ENCODE measurements at regions not wholly inside any gene's neighbourhood (a gene's known extent, or its start where the extent isn't known, plus 50 kb on each side); places are given as distances from the start of the nearest gene placed in this dataset.
"Not testable (repeated sequence)": the region's sequence is repeated elsewhere in the genome, so short reads cannot be mapped to it uniquely, and the experiment has no call there.

DNA sequence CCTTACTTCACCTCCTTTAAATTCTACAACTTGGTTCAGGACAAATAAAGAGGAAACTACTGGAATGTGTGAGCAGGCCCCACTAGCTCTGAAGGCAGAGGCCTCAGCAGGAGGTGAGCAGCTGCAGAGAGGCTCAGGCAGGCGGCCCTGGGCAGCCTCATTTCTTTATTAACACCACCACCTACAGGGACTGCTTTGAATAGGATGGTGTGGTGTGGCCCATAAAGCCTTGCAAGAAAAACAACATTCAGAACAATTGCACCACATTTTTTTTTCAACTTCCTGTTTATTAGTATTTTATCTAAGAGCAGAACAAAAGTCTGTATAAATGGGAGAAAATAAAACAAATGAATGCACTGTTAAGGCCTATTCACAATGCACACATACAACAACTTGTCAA lies 333.7 kb downstream of the BCL2L11 start:
- DNase-seq: peak; percentile 36

- not testable (repeated sequence) for DNase-seq
These were observed 334.6 kb downstream of the BCL2L11 start for GRCh38 chr2:111455016-111456015.

- not testable (repeated sequence) for DNase-seq
These were observed 336.5 kb downstream of the BCL2L11 start for GRCh38 chr2:111457191-111457590.

DNA sequence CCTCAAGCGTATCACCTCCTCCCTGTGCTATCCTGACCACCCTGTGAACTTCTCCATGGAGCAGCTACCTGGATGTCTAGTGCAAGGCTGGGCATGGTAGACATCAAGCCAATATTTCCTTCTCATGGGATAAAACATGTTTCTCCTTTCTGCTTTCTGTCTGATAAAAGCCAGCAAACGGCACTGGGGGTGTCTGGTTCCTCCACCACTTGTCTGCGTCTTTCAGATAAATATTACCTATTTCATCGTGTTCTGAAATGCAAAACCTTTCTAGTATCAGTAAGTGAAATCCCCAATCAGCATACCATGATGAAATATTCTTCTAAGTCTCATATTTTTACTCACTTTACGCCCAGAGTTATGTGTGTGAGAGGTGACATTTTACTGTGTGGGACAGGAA lies 340.2 kb downstream of the BCL2L11 start:
- DNase-seq: not testable (repeated sequence)

GRCh38 chr2:111461831-111462230 lies 341.1 kb downstream of the BCL2L11 start:
- DNase-seq: not testable (repeated sequence)

DNA sequence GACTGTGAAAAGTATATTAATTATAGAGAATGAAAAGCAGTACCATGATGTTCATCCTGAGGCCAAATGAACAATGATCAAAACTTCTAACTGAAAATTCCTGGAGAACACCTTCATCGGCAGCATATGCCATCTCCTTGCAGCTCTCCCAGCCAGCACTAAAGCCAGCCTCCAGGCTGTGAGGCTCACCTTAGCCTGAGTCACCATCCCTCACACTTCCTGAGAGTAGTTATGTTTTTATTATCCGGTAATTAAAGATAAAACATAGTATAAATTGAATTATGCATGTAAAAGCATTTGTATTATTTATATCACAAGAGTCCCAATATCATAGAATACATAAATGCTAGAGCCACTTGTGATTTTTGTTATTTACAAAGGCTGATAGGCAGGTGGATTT lies 341.9 kb downstream of the BCL2L11 start:
- DNase-seq: not testable (repeated sequence)

DNA sequence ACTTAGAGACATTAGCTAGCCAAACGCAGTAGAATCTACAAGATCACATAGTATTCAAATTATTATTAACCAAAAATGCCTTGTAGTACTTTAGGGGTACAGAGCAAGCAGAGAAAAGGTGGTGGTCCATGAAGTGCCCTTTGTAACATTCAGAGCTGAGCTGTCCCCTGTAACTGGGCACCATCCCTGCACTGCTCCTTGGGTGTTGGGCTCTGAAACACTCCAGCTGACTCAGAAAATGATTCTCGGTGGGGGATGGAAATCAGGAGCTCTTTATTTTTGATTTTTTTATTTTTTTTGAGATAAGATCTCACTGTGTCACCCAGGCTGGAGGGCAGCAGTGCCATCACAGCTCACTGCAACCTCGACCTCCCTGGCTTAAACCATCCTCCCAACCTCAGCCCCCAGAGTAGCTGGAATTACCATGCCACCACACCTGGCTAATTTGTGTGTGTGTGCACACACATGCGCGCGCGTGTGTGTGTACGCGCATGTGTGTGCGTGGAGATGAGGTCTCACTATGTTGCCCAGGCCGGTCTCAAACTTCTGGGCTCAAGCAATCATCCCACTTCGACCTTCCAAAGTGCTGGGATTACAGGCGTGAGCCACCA lies 342.6 kb downstream of the BCL2L11 start:
- not testable (repeated sequence) for DNase-seq

GRCh38 chr2:111463956-111464355 lies 343.2 kb downstream of the BCL2L11 start:
- not testable (repeated sequence) for DNase-seq

- DNase-seq: not testable (repeated sequence)
These were observed 343.7 kb downstream of the BCL2L11 start for GRCh38 chr2:111464367-111464766.

- DNase-seq: not testable (repeated sequence)
These were observed 344.8 kb downstream of the BCL2L11 start for GRCh38 chr2:111465521-111465920.

- DNase-seq: not testable (repeated sequence)
These were observed 346.0 kb downstream of the BCL2L11 start for GRCh38 chr2:111466744-111467143.

- DNase-seq: not testable (repeated sequence)
These were observed 350.2 kb downstream of the BCL2L11 start for GRCh38 chr2:111470924-111471323.

DNA sequence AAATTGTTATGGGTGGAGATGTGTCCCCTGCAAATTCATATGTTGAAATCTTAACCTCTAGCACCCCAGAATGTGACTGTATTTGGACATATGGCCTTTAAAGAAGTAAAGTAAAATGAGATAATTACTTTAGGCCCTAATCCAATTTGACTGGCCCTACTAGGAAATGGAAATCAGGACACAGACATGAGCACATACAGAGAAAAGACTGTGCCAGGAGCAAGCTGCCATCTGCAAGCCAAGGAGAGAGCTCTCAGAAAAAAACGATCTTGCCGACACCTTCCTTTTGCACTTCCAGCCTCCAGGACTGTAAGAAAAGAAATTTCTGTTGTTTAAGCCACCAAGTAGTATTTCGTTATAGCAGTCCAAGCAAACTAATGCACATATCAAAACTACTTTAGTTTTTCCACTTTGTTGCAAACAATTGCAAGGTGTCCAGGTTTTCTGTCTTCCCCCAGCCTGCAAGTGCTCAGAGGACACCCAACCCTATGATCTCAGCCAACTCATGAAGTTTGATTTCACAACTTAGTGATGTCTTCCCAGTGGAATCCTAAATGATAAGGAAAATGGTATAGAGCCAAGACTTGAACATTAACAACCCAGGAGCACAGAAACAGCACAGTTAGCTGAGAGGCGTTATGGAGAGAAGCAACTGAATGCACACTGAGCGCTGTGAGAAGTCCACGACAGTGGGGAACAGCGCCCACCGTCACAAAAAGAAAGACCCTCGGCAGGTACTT lies 351.2 kb downstream of the BCL2L11 start:
- DNase-seq: not testable (repeated sequence)

DNA sequence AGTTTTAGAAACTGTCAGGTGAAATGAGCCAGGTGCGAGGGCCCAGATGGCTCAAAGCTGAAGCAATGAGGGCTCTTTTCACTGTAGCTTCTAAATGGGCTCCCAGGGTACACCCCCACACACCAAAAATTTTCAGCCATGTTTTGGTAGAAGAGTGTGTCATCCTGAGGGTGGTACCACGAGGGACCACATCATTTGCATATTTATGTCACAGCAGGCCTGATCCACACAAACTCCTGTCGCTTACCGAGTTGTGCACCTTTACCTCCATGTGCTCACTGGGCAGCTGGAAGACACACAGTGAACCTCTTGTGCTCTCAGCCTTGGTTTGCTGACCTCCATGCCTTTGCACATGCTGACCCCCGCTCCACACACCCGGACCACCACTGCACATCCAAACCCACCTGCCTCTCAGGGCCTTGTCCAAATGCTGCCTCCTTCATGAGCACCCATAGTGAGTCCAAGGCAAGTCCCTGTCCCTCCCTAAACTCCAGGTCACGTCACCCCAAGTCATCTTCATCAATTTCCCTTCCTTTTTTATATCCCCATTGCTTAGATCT lies 352.2 kb downstream of the BCL2L11 start:
- not testable (repeated sequence) for DNase-seq

- not testable (repeated sequence) for DNase-seq
These were observed 352.8 kb downstream of the BCL2L11 start for GRCh38 chr2:111473522-111473921.

DNA sequence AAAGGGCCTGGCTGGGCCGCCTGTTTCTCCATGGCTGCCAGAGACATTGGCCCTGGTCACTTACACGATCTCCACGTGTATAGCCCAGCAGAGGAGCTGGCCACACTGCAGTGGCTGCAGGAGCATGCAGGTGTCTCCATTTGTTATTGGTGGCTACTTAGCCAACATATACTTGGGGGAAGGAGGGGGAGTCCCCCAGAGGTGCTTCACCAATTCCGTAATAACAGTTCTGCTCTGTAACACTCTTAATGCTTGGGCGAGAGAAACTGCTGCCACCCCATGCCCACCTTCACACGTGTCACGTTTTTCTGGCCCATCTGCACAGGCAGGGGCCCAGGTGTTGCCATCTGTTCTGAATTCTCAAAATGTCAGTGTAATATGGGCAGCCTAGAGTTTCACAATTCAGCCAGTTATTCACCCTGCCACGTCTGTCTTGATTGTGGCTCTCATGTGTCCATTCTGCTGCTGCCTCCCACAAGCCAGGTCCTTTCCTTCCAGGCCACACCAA lies 353.5 kb downstream of the BCL2L11 start:
- DNase-seq: not testable (repeated sequence)

- not testable (repeated sequence) for DNase-seq
These were observed 357.6 kb downstream of the BCL2L11 start for GRCh38 chr2:111478335-111478734.

DNA sequence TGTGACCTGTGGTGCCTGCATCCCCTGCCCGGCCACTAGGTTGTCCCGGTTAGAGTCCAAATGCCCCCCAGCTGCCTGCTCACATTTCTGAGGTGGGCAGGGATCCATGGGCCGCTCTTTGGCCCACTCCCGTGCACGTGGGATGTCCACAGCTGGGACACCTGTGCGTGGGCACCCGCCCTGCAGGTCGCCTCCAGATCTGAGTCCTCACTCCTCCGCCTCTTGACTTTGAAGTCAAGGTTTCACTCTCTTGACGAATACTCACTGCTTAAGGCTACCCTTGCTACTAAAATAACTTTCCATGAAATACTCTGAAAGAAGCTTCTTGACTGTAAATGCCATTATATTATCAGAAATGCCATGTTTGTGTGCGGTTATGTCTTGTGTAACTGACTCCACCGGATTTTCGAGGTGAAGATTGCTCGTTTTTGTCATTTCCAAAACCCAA lies 358.2 kb downstream of the BCL2L11 start:
- DNase-seq: not testable (repeated sequence)

DNA sequence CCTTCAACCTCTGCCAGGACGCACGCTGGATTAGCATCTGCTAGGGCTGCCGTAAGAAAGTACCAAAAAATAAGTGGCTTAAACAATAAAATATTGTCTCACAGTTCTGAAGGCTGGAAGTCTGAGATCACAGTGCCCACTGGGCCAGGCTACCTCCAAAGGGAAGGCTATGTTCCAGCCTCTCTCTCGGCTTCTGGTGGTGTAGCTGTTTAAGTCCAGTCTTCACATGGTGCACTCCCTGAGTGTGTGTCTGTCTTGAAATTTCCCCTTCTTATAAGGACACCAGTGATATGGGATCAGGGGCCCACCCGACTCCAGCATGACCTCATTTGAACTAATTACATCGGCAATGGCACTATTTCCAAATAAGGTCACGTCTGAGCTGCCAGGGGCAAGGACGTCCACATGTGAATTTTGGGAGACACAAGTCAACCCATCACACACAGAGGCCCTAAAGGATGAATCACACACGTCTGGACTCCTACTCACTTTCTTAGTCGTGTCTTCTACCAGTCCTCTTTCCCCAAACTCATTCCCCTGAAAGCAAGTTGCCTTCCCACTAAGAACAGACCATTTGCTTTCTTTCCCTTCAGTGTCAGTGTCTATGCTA lies 359.4 kb downstream of the BCL2L11 start:
- DNase-seq: not testable (repeated sequence)

DNA sequence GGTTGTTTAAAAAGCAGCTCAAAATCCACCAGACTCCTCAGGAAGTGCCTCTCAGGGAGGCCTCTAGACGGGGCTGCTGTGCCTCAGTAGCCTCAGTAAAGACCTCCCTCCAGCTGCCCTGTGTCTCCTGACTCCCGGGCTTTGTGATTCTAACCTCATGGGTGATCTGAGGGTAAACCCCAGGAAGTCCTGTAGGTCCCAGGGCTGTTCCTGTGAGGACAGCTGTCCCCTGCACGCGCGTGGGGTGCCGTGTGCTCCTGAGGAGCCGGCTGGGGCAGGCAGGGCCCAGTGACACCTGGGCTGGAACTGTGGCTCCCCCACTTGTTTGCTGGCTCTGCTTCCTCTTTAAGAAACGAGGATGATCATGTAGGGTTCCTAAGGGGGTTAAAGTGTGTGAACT lies 359.9 kb downstream of the BCL2L11 start:
- DNase-seq: not testable (repeated sequence)

DNA sequence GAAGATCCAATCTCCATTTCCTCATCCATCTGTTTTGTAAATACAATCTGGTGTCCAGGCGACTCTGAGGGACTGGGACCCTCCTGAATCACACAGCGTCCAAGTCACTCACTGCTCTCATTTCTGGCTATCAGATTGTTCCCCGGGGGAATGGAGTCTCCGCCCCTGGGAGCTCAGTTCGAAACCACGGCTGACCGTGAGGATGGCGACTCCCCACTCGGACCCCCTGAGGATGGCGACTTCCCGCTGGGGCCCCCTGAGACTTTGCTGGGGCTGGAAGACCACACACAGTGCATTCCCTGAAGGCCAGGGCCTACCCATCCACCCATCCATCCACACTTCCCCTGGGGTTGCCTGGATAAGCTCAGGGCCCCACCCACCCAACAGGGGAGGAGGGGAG lies 360.5 kb downstream of the BCL2L11 start:
- DNase-seq: not testable (repeated sequence)
